Midbrain (tissue), 1 donor: ENCODE measurements at regions not wholly inside any gene's neighbourhood (a gene's known extent, or its start where the extent isn't known, plus 50 kb on each side); places are given as distances from the start of the nearest gene placed in this dataset.
"Not testable (repeated sequence)": the region's sequence is repeated elsewhere in the genome, so short reads cannot be mapped to it uniquely, and the experiment has no call there.

Experiments used
- DNase-seq: peaks from one replicate; lab custom pipeline; 2025; lab: John Stamatoyannopoulos, UW

DNA sequence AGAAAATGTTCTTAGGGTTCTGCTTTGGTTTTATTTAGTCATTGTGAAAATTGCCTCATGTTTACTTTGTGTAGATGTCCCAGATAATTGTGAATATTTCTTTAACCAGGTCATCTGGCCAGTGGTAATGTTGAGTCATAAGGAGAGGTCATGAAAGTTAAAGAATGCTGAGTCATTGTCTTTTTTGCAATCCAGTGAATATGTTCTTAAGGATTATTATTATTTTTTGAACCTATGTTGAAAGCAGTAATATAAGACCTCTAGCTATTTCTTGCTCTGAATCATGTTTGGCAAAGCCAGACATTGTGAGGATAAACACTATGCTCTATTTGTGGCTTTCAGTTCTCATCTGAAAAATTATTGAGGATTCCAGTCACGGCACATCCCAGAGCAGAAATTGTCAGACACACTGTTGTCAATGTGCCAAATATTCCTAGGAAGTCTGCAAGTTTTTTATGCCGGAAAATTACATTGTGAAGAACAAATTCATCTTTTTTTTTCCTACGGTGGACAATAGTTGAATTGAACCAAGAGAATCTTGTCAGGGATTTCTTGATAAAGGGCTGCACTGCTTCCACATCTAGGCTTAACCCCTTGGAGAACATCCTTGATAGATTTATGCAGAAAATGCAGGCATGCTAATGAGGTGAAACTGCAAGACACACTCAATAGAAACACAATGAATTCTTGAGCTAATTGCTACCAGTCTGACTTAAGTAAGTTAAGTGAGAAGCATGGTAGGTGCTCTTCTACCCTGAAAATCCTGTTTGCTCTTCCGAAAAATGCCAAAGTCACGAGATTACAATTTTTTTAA is 369.6 kb downstream of the ATP23 start:
- no peak for DNase-seq

DNA sequence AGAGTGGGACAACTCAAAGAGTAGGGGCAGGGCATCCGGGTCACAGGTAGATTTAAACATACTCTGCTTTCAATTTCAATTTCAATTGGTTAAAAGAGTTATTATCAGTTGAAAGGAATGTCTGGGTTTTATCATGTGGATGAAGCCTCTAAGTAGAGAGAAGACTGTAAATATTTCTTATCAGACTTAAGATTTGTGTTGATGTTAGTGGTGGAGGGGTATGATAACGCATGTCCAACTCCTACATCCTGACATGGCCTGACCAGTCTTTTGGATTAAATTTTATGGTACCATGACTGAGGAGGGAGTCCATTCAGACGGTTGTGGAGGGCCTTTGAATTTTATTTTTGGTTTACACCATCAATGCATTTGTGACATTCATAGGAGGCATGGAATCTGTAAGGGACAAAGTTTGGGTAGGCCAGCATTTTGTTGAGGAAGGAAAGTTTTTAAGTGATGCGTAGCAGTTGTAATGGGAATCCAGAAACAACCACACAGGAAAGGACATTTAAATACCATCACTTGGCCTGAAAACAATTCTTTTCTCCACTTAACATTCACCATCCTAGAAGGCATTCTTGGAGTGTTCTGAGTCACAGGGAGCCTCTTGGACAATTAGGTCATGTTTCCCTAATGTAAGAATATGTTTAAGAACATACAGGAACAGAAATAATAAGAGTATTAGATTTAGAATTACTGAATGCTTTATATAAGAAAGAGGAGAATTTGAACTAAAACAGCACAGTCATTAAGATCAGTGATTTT is 371.9 kb downstream of the ATP23 start:
- DNase-seq, result no peak

DNA sequence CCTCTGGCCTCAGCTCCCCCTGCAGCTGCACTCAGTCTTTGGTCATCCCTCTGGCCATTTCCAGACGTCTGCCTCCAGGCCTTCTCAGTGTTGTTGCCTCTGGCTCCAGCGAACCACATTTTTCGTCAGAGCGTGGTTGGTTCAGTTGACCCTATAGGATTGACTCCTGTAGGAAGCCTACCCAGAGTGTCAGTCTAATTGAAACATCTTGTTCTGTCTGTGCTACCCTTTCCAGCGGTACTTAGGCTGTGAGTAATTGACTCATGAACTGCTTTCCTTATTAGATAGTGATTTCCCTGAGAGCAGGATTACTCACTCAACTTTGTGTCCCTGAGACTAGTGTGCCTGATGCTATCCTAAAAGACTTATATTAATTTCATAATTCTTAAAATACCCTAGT is 373.2 kb downstream of the ATP23 start:
- no peak for DNase-seq

DNA sequence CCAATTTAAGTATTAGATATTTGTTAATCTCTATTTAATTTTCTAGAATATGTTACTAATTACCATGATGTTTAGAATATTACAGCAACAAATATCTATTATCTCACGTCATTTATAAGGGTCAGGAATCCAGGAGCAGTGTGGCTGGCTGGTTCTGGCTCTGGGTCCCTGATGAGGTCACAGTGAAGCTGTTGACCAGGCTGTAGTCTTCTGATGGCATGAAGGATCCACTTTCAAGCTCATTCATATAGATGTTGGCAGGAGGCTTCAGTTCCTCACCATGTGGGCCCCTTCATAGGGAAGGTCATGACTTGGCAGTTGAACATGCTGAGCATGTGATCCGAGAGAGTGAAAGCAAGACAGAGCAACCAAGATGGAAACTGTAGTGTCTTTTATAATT is 375.6 kb downstream of the ATP23 start:
- no peak for DNase-seq

DNA sequence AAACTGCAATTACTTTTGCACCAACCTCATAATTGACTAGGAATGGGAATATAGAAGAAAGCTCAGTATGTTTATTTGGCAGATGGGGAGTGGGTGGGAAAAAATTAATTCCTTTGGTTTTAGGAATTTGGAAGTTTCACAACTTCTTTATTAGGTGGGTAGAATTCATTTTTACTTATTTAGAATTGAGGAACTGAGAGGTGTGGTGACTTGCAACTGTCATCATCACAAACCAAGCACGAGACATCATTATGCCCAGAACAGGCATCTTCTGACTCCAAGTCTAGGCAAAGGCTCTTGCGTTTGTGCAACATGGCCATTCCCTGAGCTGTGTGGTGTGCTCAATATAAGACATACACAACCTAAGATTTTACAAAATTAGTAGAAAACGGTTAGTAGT is 380.0 kb downstream of the ATP23 start:
- DNase-seq, result no peak

DNA sequence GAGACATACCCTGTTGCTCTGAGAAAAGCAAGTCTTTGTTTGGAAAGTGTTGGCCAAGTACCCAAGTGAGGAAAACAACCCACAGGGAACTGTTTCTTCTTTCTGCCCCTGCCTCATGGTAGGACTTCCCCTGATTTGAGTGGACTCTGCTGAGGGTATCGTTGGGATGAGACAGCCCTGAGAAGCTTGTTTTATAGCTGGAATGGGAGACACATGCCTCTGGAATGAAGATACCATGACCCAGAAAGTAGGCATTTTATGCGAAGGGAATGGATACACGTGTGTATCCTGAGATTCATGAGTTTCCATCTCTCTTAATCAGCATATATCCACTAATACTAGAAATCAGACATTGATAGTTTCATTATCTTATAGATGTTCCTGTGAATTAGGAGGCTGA is 382.3 kb downstream of the ATP23 start:
- DNase-seq, result no peak

DNA sequence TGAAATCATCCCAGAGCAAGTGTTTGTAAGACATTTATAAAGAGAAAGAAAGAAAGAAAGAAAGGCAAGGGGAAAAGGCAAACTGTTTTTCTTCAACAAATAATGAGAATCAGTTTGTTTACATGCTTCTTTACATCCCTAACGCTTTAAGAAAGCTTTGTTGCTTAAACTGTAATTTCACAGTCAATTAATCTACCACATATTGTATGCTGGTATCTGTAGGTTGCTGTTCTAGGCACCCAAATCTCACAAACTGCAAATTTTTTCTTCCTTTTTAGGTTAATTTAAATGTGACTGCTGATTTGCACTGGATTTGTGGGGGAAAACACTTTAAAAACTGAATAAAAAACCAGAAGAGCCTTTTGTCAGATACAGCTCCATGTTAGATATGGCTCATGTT is 384.2 kb downstream of the ATP23 start:
- DNase-seq, result no peak

DNA sequence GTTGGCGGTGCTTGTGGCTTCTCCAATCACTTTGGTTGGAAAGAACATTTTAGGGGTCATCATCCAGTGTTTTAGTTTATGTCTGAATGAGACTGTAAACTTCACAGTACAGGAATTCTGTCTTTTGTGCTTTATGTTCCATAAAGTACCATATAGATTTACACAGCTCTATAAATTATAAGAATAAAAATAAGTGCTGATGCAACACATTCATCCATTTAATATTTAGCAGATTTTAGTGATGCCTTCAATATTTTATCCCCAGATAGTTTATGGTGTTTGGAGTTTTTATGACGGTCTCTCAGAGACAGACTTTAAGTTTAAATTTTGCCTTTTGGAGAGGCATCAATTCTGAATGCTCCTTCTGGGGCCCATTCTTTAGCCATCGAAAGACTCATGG is 385.2 kb downstream of the ATP23 start:
- no peak for DNase-seq

DNA sequence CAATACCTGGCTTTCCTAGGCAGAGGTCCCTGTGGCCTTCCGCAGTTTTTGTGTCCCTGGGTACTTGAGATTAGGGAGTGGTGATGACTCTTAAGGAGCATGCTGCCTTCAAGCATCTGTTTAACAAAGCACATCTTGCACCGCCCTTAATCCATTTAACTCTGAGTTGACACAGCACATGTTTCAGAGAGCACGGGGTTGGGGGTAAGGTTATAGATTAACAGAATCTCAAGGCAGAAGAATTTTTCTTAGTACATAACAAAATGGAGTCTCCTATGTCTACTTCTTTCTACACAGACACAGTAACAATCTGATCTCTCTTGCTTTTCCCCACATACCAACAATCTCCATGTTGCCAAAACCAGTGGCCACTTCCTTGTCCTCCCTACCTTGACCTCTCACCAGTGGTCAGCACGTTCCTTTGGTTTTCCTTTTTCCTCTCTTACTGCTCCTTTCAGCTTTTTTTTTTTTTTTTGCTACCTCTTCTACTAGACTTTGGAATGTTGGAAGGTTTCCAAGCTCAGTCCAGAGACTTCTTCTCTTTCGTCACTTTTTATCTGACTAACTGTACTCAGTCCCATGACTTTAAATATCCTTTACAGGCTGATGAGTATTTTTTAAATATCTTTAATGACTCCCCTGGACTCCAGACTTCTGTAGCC is 395.3 kb downstream of the ATP23 start:
- DNase-seq, result not testable (repeated sequence)

DNA sequence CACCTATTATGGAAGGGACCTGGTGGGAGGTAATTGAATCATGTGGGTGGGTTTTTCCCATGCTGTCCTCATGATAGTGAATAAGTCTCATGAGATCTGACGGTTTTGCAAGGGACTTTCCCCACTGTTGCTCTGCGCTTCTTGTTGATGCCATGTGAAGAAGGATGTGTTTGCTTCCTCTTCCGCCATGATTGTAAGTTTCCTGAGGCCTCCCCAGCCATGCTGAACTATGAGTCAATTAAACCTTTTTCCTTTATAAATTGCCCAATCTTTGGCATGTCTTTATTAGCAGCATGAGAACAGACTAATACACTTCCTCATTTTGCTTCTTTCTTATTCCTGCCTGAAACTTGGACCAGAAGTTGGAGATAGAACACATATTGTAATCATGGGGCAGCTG is 396.2 kb downstream of the ATP23 start:
- not testable (repeated sequence) for DNase-seq

DNA sequence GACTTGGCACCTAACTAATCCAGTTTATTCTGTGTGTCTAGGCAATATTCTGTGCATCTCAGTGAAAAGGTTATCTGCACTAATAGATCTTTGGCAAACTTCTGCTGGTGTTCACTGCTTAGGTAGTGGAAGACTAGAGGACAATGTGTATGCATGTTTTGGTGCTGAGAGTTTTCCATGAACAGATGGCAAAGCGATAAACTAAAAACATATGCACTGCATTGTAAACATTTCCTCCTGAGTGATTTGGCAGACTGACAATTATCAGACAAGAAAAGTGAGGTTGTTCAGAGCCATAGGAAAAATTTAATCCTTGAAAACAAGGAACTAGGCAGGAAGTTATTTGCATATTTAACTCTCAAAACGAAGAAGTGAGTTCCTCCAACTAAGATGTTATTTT is 400.4 kb downstream of the ATP23 start:
- DNase-seq, result no peak

DNA sequence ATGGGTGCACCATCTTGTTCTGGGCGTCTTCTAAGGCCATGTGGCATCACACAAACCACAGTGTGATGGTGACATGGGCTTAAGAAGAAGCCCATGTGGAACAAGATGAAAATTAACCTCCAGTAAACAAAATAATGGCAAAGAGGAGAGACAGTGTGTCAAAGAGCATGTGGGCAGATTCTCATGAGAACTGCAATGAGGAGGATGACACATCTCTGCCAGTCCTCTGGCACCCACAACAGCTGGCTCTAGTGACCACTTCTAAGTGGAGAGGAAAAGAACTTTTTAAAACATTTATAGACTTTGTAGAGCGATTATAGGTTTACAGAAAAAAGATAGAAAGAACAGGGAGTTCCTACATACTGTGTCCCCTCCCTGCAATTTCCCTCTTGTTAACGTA is 401.4 kb downstream of the ATP23 start:
- DNase-seq, result no peak

DNA sequence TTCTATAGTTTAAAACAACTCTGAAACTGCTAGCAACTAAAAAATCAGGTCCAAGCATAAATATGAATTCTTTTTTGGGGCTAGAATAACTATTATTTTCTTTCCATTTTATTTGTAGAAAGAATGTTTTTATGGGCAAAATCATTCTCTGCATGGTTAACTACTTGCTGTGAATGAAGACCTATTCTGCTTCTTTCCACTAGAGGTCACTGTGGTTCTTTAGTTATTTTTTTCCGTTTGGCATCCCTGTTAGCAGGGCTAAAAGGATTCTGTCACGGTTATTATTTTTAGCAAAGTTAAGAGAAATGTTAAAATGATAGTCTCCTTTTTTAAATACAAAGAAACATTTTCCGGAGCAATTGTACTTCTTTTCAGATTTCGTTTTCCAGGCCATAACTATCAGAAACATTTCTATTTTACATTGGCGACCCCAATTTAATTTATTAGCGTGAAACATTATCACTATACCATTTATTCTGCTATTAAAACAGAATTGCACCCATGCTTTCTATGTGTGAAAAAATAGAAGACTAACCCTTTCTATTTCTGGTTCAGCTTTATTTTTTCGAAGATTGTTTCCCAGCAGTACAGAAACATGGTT is 404.8 kb downstream of the ATP23 start:
- peak; percentile 66 for DNase-seq

DNA sequence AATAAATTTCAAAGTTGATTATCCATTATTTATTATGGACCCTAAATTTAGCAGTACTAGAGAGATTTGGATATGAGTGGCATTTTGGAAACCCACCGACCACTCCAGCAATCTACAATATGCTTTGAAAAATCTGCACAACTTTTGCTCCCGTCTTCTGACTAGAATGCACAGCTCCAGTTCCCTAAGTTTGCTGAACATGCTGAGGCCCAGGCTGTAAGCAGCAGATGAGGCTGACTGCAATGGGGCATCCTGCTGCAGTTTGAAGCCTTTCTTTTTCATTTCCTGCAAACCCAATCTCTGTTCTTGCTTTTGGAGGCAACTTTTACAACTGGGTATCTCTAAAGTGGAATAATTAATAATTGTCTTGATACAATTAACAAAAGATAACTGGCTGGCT is 405.8 kb downstream of the ATP23 start:
- DNase-seq, result no peak

DNA sequence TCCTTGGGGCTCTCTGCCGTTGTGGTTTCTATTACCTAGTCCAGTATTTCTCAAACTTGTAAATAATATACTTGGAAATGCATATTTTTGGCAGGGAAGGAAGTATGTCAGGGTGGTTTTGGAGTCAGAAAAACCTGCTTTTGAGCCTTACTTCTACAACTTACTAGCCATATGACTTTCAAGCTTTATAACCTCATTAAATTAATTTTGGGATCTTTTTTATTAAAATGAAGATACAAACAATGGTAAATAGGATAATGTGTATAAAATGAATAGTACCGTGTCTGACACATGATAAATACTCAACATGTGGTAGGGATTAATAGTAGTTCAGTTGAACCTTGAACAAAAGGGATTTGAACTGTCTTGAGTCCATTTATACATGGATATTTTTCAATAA is 406.3 kb downstream of the ATP23 start:
- DNase-seq, result no peak

DNA sequence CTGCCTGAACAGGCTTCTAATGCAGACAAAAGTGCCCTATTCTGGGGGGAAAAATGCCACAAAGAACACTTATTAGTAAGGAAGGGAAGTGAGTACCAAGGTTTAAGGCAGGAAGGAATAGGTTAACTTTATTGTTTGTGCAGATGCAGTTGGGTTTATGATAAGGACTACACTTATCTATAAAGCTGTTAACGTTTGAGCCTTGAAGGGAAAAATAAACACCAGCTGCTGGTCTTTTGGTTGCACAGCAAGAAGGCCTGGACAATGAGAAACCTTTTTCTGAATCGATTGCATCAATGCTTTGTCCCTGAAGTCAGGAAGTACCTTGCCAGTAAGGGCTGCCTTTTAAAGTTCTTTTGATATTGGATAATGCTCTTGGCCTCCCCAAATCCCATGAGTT is 407.8 kb downstream of the ATP23 start:
- DNase-seq, result no peak

DNA sequence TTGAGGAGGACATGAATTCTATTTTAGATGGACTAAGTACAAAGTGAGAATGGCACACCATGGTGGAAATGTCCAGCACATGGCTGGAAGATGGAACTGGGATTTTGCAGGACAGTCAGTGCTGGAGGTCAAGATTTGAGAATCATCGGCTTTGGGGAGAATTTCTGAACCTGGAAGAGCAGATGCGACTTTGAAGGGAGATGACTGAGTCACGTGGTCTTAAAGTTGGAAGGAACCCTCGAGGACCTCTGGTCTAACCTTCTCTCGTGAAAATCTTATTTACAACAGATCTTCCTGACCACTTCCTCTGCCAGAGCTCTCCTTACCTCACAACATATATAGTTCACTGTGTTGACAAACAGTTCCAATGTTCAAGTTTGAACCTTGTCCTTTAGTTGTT is 415.4 kb downstream of the ATP23 start:
- DNase-seq, result no peak

DNA sequence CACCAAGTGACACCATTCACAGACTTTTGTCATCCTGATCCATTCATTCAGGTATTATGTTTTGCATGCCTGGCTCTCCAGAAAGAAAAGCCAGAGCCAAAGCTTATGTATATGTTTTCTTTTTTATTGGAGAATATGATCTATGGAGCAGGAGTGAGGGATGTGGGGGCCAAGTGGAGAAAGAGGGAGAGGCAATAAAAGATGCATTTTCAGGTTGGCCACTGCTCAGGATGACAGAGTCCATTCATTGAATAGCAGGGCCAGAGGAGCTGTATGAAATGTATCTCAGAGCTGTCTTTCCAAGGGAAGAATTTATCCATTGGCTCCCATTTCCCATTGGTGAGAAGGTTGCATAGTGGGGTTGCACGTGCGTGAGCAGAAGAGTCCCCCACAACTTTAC is 416.1 kb downstream of the ATP23 start:
- no peak for DNase-seq

DNA sequence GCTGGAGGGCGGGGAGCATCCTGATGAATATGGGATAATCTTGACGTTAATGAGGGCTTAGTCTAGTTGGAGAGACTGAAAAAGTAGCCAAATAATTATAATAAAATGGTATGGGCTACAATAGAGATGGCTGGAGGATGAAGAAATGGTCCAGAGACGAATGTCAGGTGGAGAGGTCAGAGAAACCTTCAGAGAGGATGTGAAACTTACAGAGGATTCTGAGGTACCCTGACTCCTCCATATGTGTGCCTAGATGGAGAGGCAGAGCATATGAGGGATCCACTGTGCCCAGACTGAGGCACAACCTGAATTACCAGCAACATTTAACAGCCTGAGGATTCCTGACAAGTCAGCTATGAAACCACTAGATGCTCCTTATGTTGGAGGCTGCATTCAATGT is 417.0 kb downstream of the ATP23 start:
- DNase-seq, result no peak

DNA sequence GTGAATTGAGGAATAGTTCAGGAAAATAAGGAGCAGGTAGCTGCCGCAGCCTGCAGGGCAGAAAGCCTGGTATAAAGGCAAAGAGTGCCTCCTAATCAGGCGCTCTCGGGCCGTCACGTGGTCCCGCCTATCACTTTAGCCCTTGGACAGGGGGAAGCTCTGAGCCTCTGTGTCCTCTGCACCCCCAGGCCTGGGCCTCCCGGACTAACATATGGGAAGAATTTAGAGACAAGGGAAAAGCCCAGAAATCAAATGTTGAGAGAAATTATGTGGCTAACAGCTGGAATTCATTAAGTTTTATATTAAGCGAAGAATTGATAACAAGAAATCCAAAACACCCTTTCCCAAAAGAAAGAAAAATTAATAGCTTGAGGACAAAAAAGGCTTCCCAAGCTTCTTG is 417.7 kb downstream of the ATP23 start:
- no peak for DNase-seq

DNA sequence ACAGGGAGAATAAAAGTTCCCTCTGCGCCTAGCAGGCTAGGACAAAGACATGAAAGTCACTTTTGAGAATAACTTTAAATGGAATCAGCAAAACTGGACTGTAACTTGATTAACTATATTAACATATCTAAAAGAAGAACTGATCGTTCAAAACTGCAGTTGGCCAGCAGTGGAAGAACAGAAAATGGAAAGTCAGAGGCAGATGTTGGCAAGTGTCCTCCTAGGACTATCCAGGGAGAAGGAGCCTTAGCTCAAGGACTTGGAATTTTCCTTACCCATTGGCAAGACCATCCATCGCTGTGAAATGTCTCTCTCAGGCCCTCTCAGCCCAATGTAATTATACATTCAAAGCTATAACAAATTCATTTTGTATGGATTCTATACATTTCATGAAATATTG is 419.7 kb downstream of the ATP23 start:
- no peak for DNase-seq

DNA sequence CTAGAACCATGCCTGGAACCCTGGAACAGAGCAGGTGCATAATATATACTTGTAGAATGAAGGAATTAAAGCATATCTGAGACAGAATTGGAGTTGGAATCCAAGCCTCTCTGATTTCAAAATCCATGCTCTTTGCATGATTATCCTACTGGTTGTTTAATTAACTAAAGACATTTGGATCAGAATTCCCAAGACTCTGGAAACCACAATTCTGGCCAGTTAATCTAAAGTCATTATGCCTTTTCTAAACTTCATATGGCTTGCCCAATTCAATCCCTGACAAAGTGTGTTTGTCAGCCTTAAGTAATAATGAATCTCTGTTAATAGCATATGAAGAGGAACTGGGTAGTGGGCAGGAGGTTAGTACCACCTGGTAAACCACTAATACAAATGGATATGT is 422.6 kb downstream of the ATP23 start:
- no peak for DNase-seq
